ENCODE measurements at regions not wholly inside any gene's neighbourhood (a gene's known extent, or its start where the extent isn't known, plus 50 kb on each side); places are given as distances from the start of the nearest gene placed in this dataset.

GRCh38 chr6:147765541-147765940 is 257.1 kb downstream of the SAMD5 start:
- no peak for DNase-seq

- no peak for DNase-seq
Measured at GRCh38 chr6:147768969-147769368, 260.5 kb downstream of the SAMD5 start.

DNA sequence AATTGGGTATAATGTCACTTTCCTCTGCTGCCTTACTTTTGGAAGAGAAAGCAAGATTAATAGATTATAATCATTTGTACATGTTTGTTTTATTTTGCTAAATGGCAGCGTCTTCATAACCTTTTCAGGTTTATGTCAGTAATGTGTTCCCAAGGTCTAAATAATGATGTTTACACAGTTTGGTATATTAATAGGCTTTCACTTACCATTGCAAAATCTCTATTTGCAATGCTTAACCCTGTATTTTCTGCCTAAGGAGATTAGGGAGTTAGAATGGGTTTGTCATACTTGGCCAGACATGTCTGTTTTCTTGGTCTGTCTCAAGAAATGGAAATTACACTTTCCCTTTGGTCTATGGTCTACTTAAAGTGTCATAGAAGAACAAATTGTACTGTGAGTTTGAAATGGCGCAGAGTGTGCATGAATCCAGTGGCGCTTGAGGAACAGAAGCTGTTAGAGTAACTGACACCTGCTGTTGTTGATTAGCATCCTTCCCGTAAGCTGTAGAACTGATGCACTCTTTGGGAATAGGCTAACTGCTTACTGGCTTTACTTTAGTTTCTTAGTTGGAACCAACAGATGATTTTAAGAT is 261.1 kb downstream of the SAMD5 start:
- DNase-seq, result no peak

DNA sequence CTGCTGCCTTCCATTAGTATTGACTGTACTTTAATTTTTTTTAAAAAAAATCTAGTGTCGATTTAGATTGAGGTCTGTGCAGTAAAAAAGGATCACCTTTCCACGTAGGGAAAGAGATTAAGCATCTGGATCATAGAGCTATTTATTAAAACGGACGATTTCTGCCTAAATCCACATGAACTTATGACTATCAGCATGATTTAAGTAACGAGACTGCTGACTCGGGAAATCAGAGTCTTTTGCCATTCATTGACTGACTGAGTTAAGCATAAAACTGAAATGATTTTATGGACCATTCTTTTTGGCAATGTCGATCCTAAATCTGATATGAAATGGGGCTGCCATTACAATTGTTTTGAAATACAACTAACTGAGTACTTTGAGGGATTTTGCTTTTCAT is 261.7 kb downstream of the SAMD5 start:
- DNase-seq, result no peak

DNA sequence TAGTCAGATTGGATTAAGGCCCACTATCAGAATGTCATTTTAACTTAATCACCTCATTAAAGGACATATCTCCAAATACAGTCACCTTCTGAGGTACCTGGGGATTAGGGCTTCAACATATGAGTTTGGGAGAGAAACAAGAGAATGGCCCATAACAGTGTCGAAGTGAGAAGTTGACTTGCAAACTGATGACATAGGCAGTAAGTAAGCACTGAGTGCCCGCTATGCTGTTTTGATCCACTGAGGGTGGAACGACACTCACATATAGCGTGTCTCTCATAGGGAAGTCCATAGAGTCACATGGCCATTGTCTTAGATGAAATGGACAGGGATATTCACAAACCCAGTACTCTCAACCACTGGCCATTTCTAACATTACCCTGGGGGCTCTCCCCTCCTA is 264.2 kb downstream of the SAMD5 start:
- DNase-seq, result no peak

DNA sequence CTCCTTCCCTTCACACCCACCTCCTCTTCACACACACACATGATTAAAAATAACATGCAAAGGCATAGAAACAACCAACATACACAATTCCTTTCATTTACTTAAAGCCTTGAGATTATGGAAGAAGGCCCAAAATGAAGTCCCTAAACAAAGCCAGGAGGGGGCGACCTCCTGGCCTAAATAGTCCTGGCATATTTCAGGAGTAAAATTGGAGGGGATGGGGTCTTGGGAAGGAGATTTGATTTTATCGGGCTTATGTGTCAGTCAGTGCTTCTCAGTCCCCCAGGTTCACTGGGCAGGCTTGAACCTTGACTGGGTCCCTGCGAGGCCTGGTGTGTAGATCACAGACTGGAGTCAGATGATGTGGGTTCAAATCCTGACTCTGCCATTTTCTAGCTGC is 266.4 kb downstream of the SAMD5 start:
- DNase-seq, result no peak

DNA sequence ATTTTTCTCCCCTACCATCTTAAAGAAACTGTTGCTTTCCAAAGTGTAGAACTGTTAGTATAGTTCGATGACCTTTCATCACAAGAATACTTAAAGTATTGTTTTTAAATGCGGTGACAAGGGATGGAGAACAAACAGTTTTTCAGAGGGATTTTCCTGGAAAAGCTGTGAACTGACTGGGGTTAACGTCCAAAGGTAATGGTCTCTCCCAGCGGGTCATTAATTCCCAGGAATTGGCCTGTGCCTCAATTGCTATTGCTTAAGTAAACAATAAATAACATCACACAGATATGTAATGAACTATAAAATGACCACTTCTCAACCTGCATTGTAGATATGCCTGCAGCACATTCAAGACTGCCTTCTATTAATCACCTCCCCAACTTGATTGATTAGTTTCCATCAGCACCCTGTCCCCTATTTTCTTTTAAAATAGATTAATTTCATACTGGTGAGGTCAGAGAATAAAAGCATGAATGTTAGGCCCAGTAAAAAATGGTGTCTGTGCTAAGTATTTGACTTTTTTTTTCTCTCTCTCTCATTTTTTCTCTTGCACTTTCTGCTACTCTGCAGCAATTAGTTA is 268.2 kb downstream of the SAMD5 start:
- no peak for DNase-seq

DNA sequence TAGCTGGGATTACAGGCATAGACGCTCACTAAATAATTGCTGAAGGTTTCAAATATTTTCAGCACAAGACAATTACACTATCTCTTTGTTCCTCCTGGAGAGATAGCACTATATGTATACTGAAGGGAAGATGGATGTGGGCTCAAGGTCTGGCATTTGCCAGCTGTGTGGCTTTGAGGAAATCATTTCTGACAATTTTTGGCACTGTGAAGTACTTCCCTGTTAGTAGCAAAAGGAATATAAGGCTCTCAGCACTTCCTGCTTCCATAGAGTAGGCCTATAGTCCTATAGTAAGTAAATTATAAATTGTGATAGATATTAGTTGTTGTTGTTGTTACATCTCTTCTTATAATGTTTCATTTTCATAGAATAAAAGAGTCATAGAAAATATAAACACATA is 271.1 kb downstream of the SAMD5 start:
- no peak for DNase-seq

DNA sequence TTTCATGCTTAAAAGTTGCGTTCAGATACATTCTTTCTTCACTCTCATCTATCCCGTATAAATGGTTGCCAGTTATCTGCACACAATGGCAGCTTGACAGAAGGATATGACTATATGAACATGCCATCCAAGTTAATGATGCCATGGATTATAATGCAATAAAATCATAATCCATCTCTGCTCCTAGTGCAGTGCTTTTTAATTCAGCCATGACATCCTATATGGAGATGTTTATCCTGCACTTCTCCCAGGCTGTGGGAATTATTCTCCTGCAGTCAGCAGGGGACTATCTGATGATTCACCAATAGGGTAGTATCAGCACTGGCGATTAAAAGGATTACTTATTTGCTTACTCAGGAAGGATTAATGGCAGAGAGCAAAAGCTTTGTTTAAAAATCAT is 273.8 kb downstream of the SAMD5 start:
- DNase-seq, result no peak

DNA sequence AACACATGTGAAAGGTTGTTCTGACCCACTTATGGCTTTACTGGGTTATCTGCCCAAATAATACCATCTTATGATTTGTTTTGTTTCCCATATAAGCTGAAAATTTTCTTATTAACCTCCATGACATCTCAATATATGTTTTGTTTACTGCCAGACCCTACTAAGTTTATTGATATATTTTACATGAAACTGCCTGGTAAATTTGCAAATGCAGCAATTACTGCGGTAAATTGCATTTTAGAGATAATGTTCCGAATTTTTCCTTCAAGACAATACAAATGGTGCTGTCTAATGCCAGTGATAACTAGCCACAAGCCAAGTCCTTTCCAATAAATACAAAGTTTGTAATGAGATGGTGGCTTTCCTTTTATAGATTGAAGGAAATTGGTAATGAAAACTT is 275.9 kb downstream of the SAMD5 start:
- DNase-seq, result no peak

GRCh38 chr6:147787417-147787816 is 278.9 kb downstream of the SAMD5 start:
- no peak for DNase-seq

DNA sequence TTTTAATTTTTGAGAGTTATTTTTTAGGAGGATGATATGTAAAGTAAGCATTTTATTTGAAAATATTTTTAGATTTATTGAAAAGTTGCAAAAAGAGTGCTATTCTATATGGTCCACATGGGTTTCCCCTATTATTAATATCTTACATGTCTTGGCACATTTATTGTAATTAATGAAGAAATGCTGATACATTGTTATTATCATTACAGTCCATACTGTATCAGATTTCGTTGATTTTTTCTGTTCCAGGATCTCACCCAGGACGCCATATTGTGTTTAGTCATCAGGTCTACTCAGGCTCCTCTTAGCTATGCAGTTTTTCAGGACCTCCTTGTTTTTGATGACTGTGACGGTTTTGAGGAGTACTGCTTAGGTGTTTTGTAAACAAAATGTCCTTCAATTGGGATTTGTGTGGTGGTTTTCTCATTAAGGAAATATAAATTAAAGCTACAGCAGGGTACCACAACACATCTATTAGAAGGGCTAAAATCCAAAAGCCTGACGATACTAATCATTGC is 281.0 kb downstream of the SAMD5 start:
- no peak for DNase-seq

- DNase-seq, result no peak
Measured at GRCh38 chr6:147793871-147794643, 285.6 kb downstream of the SAMD5 start.

GRCh38 chr6:147802459-147802858 is 294.0 kb downstream of the SAMD5 start:
- no peak for DNase-seq

GRCh38 chr6:147805155-147805554 is 296.7 kb downstream of the SAMD5 start:
- no peak for DNase-seq

DNA sequence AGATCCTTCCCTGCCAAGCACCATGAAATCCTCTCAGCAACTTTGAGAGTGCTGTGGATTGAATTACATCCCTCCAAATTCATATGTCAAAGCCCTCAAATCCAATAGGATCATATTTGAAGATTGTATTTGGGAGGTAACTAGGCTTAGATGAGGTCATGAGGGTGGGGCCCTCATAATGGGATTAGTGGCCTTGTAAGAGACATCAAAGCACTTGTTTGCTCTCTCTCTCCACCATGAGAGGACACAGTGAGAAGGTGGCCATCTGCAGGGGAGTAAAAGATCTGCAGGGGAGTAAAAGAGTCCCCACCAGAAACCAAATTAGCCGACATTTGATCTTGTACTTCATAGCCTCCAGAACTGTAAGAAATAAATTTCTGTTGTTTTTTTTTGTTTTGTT is 298.2 kb downstream of the SAMD5 start:
- no peak for DNase-seq

GRCh38 chr6:147808640-147809039 is 300.1 kb downstream of the SAMD5 start:
- no peak for DNase-seq

DNA sequence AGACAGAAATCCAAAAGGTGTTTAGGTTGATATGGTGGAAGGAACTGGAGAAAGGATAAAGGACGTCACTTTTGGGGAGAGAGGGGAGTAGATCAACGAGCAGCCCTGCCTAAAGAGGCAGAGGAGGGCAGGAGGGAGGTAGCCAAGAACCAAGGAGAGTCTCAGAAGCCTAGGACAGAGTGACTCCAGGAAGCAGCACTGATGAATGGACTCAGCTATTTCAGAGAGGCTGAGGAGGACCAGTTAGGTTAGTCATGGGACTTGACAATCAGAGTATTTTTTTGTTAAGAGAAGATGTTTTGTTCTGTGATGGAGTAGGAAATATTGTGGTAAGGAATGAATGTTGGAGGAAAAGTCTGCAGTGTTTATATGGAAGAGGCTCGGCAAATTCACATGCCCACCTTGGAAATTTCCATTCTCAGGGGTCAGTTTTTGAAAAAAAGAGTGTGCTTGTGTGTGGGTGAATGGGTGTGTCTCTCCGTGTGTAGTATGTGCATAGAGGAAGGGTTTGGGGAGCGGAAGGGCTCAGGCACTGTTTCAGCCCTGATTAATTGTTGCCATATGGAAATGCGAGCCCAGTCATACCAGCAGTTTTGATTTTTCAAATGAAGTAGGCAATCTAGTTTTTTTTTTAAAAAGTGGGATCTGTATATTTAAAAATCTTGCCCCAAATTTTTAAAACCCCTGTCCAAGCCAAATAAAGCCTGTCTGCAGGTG is 303.6 kb downstream of the SAMD5 start:
- DNase-seq, result no peak

DNA sequence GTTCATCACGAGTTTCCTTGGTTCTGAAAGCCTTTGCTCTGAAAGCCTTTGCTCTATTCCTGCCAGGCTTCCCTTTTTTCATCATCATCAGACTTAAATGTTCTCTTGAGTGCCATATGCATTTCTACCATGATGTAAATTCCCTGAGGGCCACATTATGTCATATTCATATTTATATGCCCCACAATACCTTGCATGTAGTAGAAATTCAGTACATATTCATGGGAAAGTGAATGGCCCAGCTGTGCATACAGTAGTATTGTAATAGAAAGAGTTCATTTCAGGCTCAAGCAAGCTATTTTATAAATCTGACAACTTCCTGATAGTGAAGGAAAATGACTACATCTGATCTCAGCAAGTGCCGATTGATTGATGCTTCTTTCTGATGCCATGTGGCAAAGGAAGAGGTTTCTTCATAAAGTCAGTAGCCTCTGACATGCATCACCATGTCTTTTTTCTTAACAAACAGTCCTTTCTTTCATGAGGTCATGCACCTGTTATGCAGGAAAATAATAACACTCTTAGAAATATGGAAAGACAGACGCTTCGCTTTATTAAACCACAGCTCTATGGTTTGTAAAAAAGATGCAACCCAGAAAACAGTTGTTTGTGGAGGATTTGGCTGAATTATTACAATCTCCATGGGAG is 308.7 kb downstream of the SAMD5 start:
- DNase-seq, result no peak

GRCh38 chr6:147820520-147820919 is 312.0 kb downstream of the SAMD5 start:
- DNase-seq, result no peak

DNA sequence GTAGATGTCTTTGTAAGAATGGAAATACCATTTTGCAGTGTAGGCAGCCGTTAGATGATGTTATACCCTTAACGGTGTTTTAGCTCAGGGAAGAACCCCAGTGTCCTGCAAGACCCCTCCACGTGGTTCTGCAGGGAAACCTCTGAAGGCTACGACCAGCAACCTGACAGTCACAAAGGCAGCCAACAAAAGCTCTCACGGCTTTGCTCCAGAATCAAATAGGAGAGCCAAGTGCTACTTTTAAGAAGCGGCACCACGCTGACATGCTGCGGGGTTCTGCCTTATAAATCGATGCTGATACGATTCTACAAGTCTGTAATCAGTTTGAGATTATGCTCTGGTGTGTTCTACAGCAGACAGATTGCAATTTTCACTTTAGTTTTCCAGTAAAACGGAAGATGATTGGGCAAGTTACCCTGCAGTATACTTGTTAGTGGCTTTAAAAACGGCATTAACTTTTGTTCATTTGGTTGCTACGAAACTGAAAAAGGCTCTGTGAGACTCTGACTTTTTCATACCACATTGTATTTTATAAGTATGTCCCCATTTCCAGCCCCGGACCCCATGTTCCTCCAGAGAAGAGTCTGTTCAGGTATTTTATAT is 312.9 kb downstream of the SAMD5 start:
- DNase-seq, result no peak

DNA sequence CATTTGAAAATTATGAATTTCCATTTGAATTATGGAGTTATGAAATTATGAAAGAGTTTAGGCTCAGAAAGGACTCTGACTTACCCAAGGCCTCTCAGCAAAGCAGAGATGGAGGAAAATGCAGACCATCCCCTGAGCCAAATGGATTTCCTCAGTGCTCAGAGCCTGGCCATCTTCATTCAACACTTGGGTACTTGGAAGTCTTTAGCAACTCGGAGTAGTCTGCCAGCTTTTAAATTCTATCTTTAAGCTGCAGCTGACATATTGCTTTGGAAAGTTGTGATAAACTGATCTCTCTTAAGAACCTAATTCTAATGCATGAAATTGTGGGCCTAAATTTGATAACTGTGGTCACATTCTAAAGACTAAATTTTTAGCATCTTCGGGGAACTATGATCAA is 315.4 kb downstream of the SAMD5 start:
- DNase-seq, result no peak

DNA sequence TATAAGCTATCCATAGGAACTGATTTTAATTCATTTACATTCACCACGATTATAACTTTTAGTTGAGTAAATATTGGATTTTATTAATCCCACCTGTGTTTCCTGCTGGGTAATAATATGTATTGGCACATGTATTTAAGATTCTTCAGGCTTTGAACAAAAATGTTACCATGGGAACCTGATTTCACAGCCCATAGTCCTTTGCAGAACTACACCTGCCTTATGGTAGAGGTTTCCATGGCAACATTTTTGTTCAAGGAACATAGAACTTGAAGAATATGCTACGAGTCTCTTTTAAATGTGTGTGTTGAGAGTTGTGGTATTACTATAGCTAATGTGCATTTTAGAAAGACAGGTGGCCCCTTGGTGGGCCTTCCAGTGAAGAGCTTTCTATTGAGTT is 317.4 kb downstream of the SAMD5 start:
- no peak for DNase-seq
